Islet precursor cell (in vitro differentiated cells): ENCODE measurements at regions not wholly inside any gene's neighbourhood (a gene's known extent, or its start where the extent isn't known, plus 50 kb on each side); places are given as distances from the start of the nearest gene placed in this dataset.
A peak's percentile ranks its signal among the peaks of the same experiment; 100 is the strongest.

ENCODE experiments used
- DNase-seq: peaks from one replicate; pipeline ENCODE4 v3.0.0-alpha.2; 2018

DNA sequence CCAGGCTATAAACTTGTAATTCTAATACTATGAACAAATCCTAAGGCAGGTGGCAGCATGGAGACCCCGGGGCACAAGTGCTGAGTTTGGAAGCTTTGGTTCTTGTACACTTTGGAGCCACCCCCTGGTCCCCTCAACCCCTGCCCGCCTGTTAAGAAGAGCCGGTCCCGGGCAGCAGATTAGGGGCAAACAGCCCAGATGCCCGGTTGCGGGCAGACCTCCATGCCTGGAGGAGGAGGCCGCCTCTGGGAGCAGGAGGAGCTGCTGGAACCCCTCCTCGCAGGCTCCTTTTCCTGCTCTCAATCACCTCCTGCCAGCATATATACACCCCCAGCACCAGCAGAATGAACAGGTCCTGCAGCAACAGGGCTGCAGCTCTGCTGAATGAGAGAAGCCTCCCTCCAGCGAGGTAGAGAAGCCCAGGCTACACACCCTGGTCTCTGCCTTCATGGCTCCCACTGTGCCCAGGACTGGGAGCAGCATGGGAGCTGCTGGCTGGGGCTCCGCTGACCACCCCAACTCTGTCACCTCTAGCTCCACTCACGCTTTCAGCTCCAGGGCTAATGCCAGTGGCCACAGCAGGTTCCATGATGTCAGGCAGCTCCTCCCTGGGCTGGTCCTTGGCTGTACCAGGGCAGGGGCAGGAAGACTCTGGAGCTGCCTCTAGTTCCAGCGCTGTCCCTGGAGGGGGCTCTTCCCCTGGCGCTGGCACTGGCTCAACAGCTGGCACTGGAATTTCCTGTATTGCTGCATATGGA lies 1713.5 kb upstream of the ACO1 start:
- DNase-seq: no peak

DNA sequence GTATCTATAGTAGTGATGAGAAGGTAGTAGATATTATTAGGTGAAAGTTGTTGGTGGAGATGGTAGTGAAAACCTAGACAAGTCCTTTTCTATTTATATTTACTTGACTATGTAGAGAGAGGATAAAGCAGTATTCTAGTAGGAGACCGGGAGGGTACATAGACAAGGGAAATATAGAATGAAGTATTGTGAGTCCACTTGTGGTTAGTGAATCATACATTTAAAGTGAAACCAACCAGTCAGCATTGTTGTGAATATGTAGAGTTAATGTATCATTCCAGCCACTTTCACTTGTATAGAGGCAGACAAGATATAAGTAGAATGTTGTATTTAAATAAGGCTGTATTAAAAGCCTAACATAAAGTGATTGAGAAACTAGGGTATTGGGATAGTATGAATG lies 1711.3 kb upstream of the ACO1 start:
- no peak for DNase-seq

DNA sequence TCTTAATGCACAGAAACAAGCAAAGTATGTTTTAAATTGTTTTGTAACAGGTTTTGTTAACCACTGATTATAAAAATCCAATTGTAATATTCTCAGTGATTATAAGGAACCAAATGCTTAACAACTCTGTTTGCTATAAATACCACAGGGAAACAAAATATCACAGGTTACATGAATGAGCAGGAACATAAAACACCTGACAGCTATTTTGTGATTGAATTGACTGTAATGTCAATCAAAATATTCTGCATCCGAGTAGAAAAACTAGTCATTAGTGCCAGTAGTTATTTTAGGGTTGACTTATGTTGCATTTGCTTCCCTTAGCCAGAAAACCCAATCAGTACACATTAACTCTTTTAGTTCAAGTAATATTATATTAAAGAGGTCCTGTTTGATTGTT lies 1707.8 kb upstream of the ACO1 start:
- DNase-seq: no peak

DNA sequence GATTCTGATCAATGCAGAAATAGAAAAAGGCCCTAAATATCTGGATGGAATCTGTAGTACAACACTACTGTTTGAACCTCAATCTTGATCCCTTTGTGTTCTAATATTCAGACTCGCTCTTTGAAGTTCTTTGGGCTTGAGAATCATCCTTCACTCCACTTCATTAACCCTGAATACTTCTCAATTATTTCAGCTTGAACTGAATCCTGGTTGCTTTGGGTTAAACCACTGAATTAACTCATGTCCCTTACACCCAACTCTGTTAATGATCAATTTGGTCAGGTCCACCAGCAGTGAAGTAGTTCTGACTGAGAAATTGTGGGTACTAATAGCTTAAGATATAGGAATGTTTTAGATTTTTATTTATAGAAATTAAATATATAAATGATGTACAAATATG lies 1707.2 kb upstream of the ACO1 start:
- no peak for DNase-seq

DNA sequence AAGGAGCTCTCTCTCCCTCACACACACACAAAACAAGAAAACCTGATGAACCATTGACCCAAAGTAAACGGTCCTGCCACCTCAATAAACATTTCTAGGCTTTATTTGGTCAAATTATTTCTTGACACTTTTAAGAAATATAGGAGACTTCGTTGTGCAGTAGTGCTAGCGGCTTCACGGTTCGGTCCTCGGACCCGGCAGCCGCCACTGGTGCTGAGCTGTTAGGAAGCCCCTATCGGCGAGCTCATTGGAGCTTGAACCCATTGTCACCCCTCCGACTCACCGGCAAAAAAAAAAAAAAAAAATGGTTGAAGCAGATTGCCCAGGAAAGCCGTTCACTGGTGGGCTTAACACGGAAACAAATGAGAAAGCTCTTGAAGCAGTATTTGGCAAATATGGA lies 1695.6 kb upstream of the ACO1 start:
- no peak for DNase-seq

DNA sequence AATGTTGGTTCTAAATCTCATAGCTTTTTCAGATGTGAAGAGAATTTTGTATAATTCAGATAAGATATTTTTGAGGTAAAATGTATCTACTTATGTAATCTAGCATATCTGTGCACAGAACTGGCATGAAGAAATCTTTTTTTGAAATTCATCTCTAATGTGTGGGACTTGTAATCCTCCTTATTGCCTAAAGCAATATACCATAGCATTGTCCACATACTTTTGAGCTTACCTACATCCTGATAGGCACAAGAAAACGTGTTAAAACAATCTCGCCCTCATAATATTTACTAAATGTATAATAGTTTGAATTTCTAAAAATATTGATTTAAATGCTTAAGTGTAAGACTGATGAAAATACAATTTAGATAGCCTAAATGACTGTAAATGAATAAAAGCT lies 1686.5 kb upstream of the ACO1 start:
- DNase-seq: no peak

DNA sequence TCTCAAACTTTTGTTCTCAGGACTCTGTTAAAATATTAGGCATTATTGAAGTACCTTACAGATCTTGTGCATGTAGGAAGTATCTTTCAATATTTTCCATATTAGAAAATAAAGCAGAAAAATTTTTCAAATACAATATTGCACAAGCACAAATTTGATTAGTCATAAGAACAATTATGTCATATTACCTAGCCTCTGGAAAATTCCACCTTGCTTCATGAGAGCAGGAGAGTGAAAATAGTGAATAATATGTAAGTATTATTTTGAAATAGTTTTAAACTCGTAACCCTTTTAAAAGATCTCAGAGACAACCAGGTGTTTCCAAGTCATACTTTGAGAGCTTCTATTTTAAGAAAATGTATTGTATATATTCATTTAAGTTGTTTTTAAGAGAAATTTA lies 1672.9 kb upstream of the ACO1 start:
- no peak for DNase-seq

DNA sequence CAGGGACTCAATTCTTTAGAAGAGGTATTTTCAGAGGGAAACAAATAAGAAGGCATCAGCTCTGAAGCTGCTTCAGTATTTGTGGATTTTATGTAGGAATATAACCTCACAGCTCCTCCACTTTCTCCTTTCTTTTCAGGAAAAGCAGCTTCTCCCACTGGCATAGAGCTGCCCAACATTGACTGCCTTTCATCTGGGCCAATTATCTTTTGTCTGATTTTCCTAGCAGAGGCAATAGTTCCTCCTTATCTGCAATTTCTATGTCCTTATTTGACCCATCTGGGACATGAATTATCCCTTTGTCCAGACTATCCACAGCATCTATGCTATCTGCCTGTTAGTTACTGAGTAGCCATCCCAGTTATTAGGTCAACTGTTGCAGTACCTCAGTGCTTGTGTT lies 1671.2 kb upstream of the ACO1 start:
- DNase-seq: no peak

DNA sequence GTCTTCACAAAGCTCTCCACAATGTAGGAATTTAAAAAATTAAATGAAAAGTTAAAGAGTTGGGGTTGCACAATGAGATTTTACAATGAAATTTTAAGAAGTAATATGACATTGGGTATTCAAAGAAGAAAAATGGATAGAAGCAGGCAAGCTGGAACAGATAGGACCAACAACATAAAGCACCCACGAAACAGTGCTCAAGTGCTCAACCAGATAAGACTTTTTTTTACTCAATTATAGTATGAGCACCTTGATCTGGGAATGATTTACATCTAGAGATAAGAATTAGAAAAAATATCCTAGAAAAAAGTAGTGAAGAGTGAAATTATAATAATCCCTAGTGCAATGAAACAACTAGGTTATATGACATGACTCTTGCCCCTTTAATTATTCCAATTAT lies 1670.1 kb upstream of the ACO1 start:
- no peak for DNase-seq

DNA sequence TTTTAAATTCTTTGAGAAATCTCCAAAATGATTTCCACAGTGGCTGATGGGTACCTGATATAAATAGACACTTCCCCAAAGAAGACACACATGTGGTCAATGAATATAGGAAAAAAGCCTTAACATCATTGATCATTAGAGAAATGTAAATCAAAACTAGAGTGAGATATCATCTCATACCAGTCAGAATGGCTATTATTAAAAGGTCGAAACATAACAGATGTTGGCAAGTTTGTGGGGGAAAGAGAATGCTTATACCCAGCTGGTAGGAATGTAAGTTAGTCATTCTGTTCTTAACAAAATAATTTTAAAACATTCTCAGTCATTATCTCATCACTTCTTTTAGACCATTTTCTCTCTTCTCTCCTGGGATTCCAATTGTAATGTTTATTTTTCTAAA lies 1666.0 kb upstream of the ACO1 start:
- no peak for DNase-seq

DNA sequence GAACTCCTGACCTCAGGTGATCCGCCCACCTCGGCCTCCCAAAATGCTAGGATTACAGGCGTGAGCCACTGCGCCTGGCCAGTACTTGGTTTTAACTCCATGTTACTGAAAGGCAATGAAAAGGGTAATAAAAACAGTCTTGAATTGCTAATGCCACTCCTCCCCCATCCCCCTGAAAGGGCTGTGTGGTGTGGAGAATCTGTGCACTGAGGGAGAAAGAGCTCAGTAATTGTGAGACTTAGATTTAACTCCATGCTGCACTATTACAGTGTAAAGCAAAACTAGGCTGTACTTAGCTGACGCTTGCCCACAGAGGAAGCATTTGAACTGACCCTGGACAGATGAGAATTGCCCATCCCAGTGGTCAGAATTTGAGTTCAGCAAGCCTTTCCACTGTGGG lies 1662.4 kb upstream of the ACO1 start:
- peak; percentile 41 for DNase-seq

DNA sequence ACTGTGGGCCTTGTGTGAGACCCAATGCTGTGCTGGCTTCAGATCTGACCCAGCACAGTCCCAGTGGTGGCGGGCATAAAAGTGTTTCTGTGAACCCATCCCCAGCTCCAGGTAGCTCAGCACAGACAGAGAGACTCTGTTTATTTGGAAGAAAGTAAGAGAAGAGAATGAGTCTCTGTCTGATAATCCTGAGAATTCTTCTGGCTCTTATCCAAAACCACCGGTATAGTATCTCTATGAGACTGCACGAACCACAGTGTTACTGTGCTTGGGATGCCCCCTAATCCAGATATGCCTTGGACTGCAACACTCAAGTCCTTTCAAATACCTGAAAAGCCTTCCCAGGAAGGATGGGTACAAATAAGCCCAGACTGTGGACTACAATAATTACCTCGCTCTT lies 1660.8 kb upstream of the ACO1 start:
- no peak for DNase-seq

DNA sequence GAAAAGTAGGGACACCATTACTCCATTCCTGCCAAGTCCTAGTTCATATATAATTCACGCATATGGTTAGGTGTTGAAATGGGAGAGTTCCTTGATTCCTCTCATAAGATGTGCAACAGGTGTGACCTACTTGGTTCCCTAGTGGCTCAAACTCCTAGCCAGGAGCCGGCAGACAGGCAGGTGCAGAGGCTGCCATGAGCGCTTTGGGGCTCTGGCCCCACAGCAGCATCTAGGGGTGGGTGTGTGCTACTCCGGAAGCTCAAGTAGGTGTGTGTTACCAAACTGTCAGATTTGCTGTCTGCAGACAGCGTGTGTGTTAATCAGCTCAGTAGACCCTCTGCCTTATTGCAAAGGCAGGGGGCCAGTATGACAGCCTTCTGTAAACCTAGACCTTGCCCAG lies 1652.4 kb upstream of the ACO1 start:
- no peak for DNase-seq

DNA sequence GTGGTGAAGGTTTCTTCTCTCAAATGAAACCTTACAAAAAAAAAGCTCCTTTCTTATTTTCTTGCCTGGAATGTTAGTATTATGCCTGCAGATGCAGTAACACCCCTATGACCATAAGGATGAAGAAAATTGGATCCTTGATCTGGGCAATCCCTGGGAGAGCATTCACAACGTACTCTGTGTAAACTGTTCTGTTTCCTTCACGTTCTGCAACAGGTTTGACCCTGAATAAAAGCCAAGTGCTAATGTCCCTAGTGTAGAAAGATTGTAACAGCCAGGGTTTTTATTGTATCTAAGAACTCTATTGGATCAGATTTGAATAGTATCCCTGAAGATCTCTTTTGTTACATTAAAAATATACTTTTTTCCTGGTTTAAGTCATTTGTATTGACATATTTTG lies 1639.6 kb upstream of the ACO1 start:
- no peak for DNase-seq

DNA sequence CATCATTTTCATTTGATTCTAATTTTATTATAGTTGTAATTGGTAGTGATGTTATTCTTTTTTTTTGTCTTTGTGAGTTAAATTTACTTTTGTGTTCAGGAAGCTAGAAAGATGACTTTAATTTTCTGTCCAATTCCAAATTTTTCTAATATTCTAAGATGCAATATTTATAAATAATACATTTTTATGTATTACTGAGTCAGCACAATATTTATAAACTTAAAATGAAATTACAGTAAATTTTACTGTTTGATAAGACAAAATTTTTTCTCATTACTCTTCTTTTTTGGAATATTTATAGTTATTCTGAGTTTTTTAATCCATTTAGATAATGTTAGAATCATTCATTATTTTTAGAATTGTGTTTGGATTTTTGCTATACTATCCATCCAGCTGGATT lies 1637.9 kb upstream of the ACO1 start:
- no peak for DNase-seq

DNA sequence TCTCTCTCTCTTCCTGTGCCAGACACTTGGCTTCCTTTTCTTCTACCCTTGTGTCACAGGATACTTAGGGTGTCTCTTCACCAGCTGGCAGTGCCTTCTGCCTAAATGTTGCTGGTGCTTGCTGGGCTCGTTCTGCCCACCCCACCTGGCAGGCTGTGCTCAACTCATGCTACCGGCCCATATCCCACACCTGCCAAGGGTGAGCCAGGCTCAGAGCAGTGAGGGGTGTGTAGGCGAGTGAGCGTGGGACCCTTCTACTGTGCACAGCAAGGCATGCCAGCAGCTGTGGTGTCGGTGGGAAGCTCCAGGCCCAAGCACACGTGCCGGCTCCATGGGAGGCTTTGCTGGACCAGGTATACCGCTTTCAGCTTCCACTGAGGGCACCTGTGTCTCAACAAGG lies 1626.7 kb upstream of the ACO1 start:
- no peak for DNase-seq

DNA sequence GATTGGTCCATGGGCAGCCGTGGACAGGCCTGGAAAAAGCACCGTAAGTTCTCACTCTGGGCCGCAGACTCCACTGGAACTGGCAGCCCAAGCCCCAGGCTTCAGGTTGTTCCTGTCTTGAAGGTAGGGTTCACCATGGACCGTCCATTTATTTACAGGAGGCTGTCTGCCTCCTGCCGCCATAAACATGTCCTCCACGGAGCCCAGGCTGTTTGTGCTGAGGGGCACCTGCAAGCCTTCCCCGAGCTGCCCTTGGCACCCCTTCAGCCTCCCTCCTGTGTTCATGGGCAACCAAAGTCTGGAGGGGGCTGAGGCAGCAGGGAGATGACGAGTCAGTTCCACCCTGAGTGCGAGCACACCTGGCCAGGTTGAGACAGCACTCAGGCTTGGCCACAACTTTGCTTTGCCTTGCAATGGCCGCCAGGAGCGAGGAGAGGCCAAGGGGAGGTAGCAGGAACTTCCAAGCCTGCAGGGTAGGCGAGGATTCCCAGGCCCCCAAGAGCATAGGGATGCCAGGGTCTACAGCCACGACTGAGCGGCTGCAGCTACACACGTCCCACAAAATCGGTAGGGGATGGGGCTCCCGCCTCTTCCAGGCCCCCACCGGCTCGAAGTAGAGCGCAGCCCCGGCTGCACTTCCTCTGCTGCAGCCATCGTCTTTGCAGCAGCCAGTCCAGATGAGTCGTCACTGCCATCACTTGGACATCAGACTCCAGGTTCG lies 1625.6 kb upstream of the ACO1 start:
- DNase-seq: no peak

DNA sequence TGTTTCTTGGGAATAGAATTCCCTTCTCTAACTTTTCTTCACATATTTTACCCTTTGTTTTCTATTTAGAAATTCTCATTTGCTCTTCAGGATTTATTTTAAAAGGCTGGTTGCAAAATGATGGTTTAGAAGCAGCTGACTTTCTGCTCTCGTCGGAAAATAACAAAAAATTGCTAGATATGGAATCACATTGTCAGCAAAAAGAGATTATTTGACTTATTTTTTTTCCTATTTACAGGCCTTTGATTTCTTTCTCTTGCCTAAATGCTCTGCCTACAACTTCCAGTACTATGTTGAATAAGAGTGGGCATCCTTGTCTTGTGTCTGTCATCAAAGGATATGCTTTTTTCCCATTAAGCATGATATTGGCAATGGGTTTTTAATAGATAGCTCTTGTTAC lies 1619.1 kb upstream of the ACO1 start:
- DNase-seq: no peak

DNA sequence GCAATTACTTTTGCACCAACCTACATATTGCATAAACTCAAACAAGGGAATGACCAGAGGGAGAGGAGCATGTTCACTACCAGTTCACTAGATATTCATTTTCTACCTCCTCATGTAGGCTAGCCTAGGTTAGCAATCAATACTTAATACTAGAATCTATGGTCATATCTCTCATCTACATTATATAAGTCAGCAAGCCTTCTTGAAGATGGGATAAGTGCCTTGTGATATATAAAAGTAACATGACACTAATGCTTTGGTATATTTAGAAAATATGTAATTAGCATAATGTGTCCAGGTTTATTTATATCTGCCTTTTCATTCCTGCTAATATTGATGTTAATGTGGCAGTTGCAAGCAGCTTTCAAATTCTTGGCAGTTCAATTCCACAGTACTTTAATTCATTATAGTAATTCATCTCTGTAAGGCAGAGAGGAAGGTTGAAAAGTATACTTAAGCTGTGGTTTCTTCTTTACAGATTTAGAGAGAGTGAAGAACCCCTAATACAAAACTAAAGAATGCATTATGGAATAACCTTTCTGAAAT lies 1613.2 kb upstream of the ACO1 start:
- DNase-seq: no peak

DNA sequence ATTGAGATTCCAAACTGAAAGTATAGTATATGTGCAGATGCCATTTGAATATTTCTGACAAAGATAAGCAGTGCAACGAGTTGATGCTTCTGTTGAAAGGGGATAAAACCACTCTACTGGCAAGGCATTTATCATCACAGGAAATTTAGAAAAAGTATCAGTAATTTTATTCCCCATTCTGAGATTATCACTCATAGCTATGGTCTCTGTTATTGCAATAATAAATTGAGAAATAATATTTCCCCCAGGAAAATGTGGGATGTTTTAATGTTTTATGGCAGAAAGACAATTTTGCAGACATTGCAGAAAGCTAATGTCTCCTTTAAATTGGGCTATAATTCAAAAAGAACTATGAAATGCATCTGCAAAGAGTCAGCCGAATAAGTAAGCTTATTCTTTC lies 1612.7 kb upstream of the ACO1 start:
- DNase-seq: no peak

DNA sequence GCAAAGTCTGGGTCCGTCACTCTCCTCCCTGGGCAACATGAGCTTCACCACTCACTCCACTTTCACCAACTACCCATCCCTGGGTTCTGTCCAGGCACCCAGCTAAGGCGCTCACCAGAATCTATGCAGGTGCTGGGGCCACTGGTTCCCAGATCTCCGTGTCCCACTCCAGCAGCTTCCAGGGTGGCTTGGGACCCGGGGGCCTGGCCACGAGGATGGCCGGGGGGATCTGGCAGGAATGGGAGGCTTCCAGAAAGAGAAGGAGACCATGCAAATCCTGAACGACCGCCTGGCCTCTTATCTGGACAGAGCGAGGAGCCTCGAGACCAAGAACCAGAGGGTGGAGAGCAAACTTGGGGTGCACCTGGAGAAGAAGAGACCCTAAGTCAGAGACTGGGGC lies 1611.0 kb upstream of the ACO1 start:
- DNase-seq: no peak

DNA sequence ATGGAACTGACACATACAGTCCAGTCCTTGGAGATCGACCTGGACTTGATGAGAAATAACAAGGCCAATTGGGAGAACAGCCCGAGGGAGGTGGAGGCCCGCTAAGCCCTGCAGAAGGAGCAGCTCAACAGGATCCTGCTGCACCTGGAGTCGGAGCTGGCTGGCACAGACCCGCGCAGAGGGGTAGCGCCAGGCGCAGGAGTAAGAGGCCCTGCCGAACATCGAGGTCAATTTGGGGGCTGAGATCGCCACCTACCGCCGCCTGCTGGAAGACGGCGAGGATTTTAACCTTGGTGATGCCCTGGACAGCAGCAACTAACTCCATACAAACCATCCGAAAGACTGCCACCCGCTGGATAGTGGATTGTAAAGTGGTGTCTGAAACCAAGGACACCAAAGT lies 1610.1 kb upstream of the ACO1 start:
- peak; percentile 81 for DNase-seq

DNA sequence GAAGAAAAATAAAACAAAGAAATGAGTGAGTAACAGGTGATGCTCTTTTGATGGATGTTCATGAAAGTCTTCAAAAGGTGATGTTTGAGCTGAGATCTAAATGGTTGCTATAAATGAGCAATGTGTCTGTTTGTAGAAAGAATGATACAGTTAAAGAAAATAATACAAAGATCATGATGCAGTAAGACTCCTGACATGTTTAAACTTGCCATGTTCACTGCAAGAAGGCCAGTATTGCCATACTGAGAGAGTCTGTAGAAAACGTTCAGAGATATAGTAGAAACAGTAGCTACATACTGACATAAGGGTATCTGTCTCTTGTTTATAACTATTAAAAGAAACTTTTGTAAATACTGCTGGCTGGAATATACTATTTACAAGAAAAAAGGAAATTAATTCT lies 1609.2 kb upstream of the ACO1 start:
- DNase-seq: no peak

DNA sequence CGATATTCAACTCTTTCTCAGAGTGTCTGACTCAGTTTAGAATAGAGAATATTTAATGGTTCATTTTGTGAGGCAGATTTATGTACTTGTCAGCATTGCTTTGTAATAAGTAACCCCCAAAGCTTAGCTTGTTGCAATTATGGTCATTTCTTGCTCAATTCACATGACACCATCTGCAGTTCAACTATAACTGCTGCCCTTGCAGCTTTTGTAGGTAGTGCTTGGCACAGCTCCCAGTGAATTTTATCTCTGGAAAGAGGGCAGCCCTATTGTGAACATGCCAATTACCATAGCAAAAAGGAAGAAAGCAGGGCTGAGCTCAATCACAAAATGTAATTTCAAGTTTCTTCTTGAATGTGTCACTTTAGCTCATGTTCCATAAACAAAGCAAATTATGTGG lies 1587.7 kb upstream of the ACO1 start:
- DNase-seq: no peak
